HEK293 (cell line): ENCODE measurements at regions not wholly inside any gene's neighbourhood (a gene's known extent, or its start where the extent isn't known, plus 50 kb on each side); places are given as distances from the start of the nearest gene placed in this dataset.

Experiments used
- CTCF ChIA-PET: fragments of 350-600 bp; formaldehyde crosslinking; extraction: SDS; loops from one replicate; lab custom pipeline; 2021; ENCODE audit warnings: antibody characterized with exemption; lab: Yijun Ruan, JAX
- POLR2A ChIA-PET: fragments of 300-600 bp; formaldehyde crosslinking; extraction: SDS; loops from one replicate; lab custom pipeline; 2020; ENCODE audit warnings: antibody characterized with exemption, inconsistent platforms; lab: Yijun Ruan, JAX
- H3K27ac ChIP-seq: fragments of 200-500 bp; sonication (Bioruptor generic); 2 replicates; pipeline ENCODE4 v1.5.1; 2014; ENCODE audit warnings: low read depth, low read length, control low read depth, inconsistent platforms; ENCODE audit errors: extremely low read depth
- H3K36me3 ChIP-seq, 2 experiments: fragments of 200-500 bp in 1 of 2; sonication (Bioruptor generic) in 1 of 2; 1 replicate in 1 of 2; 2 replicates in 1 of 2; pipeline ENCODE4 v1.5.1; 2014 to 2017; ENCODE audit warnings: inconsistent platforms in 2 of 2, low read length in 2 of 2; ENCODE audit not compliant: control insufficient read depth in 2 of 2, insufficient read depth in 1 of 2
- H3K4me1 ChIP-seq: fragments of 200-500 bp; sonication (Bioruptor generic); 2 replicates; pipeline ENCODE4 v1.5.1; 2014; ENCODE audit warnings: mild to moderate bottlenecking, low read length, inconsistent platforms; ENCODE audit not compliant: control insufficient read depth, insufficient read depth
- H3K4me3 ChIP-seq: 2 replicates; pipeline ENCODE4 v1.5.1; 2011; ENCODE audit warnings: low read depth, mild to moderate bottlenecking, control low read depth, low read length, moderate library complexity
- H3K9me3 ChIP-seq: fragments of 200-500 bp; sonication (Bioruptor generic); 2 replicates; pipeline ENCODE4 v1.5.1; 2014; ENCODE audit warnings: low read depth, low read length, inconsistent platforms; ENCODE audit not compliant: control insufficient read depth, insufficient read depth
- GFI1B ChIP-seq: fragments of 450-650 bp; formaldehyde crosslinking; IDR thresholded peaks from 2 replicates; pipeline ENCODE4 v1.5.1; 2016; ENCODE audit warnings: missing biosample characterization, missing genetic modification characterization
- IKZF3 ChIP-seq: fragments of 450-650 bp; IDR thresholded peaks from 2 replicates; pipeline ENCODE4 v1.5.0; 2018; ENCODE audit warnings: missing biosample characterization, mild to moderate bottlenecking, missing genetic modification characterization, moderate library complexity
- MZF1 ChIP-seq: fragments of 450-650 bp; formaldehyde crosslinking; IDR thresholded peaks from 2 replicates; pipeline ENCODE4 v1.5.1; 2017; ENCODE audit warnings: missing biosample characterization, missing genetic modification characterization, borderline replicate concordance
- RBAK ChIP-seq: fragments of 450-650 bp; formaldehyde crosslinking; IDR thresholded peaks from 2 replicates; pipeline ENCODE4 v1.5.1; 2016; ENCODE audit warnings: missing biosample characterization, missing genetic modification characterization
- ZNF112 ChIP-seq: fragments of 450-650 bp; formaldehyde crosslinking; IDR thresholded peaks from 2 replicates; pipeline ENCODE4 v1.5.0; 2017; ENCODE audit warnings: missing biosample characterization, missing genetic modification characterization
- ZNF148 ChIP-seq: fragments of 450-650 bp; formaldehyde crosslinking; IDR thresholded peaks from 2 replicates; pipeline ENCODE4 v1.5.0; 2017; ENCODE audit warnings: missing biosample characterization, missing genetic modification characterization, borderline replicate concordance
- ZNF18 ChIP-seq: fragments of 450-650 bp; formaldehyde crosslinking; IDR thresholded peaks from 2 replicates; pipeline ENCODE4 v1.5.1; 2016; ENCODE audit warnings: missing biosample characterization, missing genetic modification characterization
- ZNF2 ChIP-seq: fragments of 450-650 bp; formaldehyde crosslinking; IDR thresholded peaks from 2 replicates; pipeline ENCODE4 v1.5.1; 2016; ENCODE audit warnings: missing biosample characterization, missing genetic modification characterization
- ZNF214 ChIP-seq: fragments of 450-650 bp; formaldehyde crosslinking; IDR thresholded peaks from 2 replicates; pipeline ENCODE4 v1.5.1; 2017; ENCODE audit warnings: missing biosample characterization, mild to moderate bottlenecking, missing genetic modification characterization, borderline replicate concordance
- ZNF23 ChIP-seq: fragments of 450-650 bp; formaldehyde crosslinking; IDR thresholded peaks from 2 replicates; pipeline ENCODE4 v1.5.1; 2016; ENCODE audit warnings: missing biosample characterization, missing genetic modification characterization, borderline replicate concordance
- ZNF26 ChIP-seq: fragments of 450-650 bp; formaldehyde crosslinking; IDR thresholded peaks from 2 replicates; pipeline ENCODE4 v1.5.1; 2016; ENCODE audit warnings: missing biosample characterization, missing genetic modification characterization
- ZNF366 ChIP-seq: fragments of 450-650 bp; formaldehyde crosslinking; conservative IDR thresholded peaks from 2 replicates; pipeline ENCODE4 v1.5.1; 2016; ENCODE audit warnings: missing biosample characterization, missing genetic modification characterization
- ZNF416 ChIP-seq: fragments of 450-650 bp; formaldehyde crosslinking; IDR thresholded peaks from 2 replicates; pipeline ENCODE4 v1.5.1; 2016; ENCODE audit warnings: missing biosample characterization, missing genetic modification characterization
- ZNF501 ChIP-seq: fragments of 450-650 bp; formaldehyde crosslinking; IDR thresholded peaks from 2 replicates; pipeline ENCODE4 v1.5.1; 2016; ENCODE audit warnings: missing biosample characterization, missing genetic modification characterization
- ZNF530 ChIP-seq: fragments of 450-650 bp; formaldehyde crosslinking; IDR thresholded peaks from 2 replicates; pipeline ENCODE4 v1.5.1; 2016; ENCODE audit warnings: low read depth, missing biosample characterization, missing genetic modification characterization
- ZNF580 ChIP-seq: fragments of 450-650 bp; formaldehyde crosslinking; IDR thresholded peaks from 2 replicates; pipeline ENCODE4 v1.5.1; 2016; ENCODE audit warnings: missing biosample characterization, missing genetic modification characterization
- ZNF610 ChIP-seq: fragments of 450-650 bp; formaldehyde crosslinking; IDR thresholded peaks from 2 replicates; pipeline ENCODE4 v1.5.1; 2016; ENCODE audit warnings: missing biosample characterization, missing genetic modification characterization, borderline replicate concordance
- ZNF660 ChIP-seq: fragments of 450-650 bp; IDR thresholded peaks from 2 replicates; pipeline ENCODE4 v1.5.1; 2018; ENCODE audit warnings: missing biosample characterization, mild to moderate bottlenecking, missing genetic modification characterization
- ZNF785 ChIP-seq: fragments of 450-650 bp; formaldehyde crosslinking; IDR thresholded peaks from 2 replicates; pipeline ENCODE4 v1.5.1; 2016; ENCODE audit warnings: missing biosample characterization, missing genetic modification characterization
- ZNF843 ChIP-seq: fragments of 450-650 bp; formaldehyde crosslinking; IDR thresholded peaks from 2 replicates; pipeline ENCODE4 v1.5.1; 2016; ENCODE audit warnings: missing biosample characterization, missing genetic modification characterization
- TF ChIP-seq, protein P1 (sequence below): fragments of 450-650 bp; formaldehyde crosslinking; IDR thresholded peaks from 2 replicates; pipeline ENCODE4 v1.5.1; 2017; ENCODE audit warnings: missing biosample characterization, missing genetic modification characterization
- TF ChIP-seq, protein P2 (sequence below): fragments of 450-650 bp; formaldehyde crosslinking; IDR thresholded peaks from 2 replicates; pipeline ENCODE4 v1.5.1; 2016; ENCODE audit warnings: missing biosample characterization, missing genetic modification characterization, borderline replicate concordance

- TF ChIP-seq, protein P1, sequence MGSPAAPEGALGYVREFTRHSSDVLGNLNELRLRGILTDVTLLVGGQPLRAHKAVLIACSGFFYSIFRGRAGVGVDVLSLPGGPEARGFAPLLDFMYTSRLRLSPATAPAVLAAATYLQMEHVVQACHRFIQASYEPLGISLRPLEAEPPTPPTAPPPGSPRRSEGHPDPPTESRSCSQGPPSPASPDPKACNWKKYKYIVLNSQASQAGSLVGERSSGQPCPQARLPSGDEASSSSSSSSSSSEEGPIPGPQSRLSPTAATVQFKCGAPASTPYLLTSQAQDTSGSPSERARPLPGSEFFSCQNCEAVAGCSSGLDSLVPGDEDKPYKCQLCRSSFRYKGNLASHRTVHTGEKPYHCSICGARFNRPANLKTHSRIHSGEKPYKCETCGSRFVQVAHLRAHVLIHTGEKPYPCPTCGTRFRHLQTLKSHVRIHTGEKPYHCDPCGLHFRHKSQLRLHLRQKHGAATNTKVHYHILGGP (tag by site-specific recombination), result 0 out of 2 replicates have a peak, but pooled peaks have one; percentile 10
- TF ChIP-seq ZNF366 (tag by site-specific recombination) (peak; percentile 29; the same call in 1 of the 2 replicates), MZF1 (tag by site-specific recombination) (no peak), ZNF23 (tag by site-specific recombination) (0 out of 2 replicates have a peak, but pooled peaks have one; percentile 49), ZNF26 (tag by site-specific recombination) (peak; percentile 51; the same call in 1 of the 2 replicates), ZNF148 (peak; percentile 98)
These were observed 612.6 kb downstream of the AACS start (continued) for GRCh38 chr12:125677829-125678228.

DNA sequence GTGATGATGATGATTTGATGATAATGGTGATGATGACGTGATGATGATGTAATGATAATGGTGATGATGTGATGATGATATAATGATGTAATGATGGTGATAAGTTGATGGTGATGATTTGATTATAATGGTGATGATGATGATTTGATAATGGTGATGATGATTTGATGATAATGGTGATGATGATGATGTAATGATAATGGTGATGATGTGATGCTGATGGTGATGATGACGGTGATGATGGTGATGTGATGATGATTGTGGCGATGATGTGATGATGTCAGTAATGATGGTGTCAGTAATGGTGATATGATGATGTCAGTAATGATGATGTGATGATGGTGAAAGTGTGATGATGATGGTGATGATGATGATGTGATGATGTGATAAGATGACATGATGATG, 613.4 kb downstream of the AACS start:
- Histone ChIP-seq H3K27ac (no peak overlapping the region), H3K4me3 (no peak overlapping the region), H3K9me3 (no peaks in the 10 kb centered on the region), H3K4me1 (no peaks in the 10 kb centered on the region), H3K36me3 (no peaks in the 10 kb centered on the region)
- CTCF ChIA-PET, result no interaction called here
- POLR2A ChIA-PET, result no interaction called here
- TF ChIP-seq ZNF18 (tag by site-specific recombination) (no peak), RBAK (tag by site-specific recombination) (peak; percentile 57; the same call in 1 of the 2 replicates), GFI1B (tag by site-specific recombination) (no peak), ZNF580 (no peak), ZNF112 (tag by site-specific recombination) (0 out of 2 replicates have a peak, but pooled peaks have one; percentile 50), ZNF660 (tag by site-specific recombination) (no peak), ZNF501 (no peak), ZNF530 (tag by site-specific recombination) (no peak), ZNF610 (no peak), ZNF214 (no peak), ZNF843 (no peak), IKZF3 (tag by site-specific recombination) (no peak), ZNF785 (tag by site-specific recombination) (peak; percentile 61), ZNF26 (tag by site-specific recombination) (peak; percentile 59), ZNF2 (tag by site-specific recombination) (no peak), ZNF416 (tag by site-specific recombination) (no peak)
- TF ChIP-seq, protein P2, sequence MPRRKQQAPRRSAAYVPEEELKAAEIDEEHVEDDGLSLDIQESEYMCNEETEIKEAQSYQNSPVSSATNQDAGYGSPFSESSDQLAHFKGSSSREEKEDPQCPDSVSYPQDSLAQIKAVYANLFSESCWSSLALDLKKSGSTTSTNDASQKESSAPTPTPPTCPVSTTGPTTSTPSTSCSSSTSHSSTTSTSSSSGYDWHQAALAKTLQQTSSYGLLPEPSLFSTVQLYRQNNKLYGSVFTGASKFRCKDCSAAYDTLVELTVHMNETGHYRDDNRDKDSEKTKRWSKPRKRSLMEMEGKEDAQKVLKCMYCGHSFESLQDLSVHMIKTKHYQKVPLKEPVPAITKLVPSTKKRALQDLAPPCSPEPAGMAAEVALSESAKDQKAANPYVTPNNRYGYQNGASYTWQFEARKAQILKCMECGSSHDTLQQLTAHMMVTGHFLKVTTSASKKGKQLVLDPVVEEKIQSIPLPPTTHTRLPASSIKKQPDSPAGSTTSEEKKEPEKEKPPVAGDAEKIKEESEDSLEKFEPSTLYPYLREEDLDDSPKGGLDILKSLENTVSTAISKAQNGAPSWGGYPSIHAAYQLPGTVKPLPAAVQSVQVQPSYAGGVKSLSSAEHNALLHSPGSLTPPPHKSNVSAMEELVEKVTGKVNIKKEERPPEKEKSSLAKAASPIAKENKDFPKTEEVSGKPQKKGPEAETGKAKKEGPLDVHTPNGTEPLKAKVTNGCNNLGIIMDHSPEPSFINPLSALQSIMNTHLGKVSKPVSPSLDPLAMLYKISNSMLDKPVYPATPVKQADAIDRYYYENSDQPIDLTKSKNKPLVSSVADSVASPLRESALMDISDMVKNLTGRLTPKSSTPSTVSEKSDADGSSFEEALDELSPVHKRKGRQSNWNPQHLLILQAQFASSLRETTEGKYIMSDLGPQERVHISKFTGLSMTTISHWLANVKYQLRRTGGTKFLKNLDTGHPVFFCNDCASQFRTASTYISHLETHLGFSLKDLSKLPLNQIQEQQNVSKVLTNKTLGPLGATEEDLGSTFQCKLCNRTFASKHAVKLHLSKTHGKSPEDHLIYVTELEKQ (tag by site-specific recombination), result peak; percentile 15; the same call in 1 of the 2 replicates
- TF ChIP-seq, protein P1 (tag by site-specific recombination), result peak; percentile 50
